Activated CD8-positive, alpha-beta memory T cell treated with anti-CD3 and anti-CD28 coated beads, Interleukin-2, amount 50 U/mL, for 24 hours (primary cell): ENCODE measurements at regions not wholly inside any gene's neighbourhood (a gene's known extent, or its start where the extent isn't known, plus 50 kb on each side); places are given as distances from the start of the nearest gene placed in this dataset.

Experiments used
- DNase-seq: peaks from one replicate; pipeline ENCODE4 v3.0.0-alpha.2; 2020; ENCODE audit errors: extremely low read depth

GRCh38 chr6:99073223-99073622 is 125.5 kb upstream of the FBXL4 start:
- DNase-seq, result no peak

- DNase-seq, result no peak
Observed at GRCh38 chr6:99066044-99066443, 118.3 kb upstream of the FBXL4 start.

GRCh38 chr6:99064834-99065233 is 117.1 kb upstream of the FBXL4 start:
- no peak for DNase-seq

- DNase-seq, result no peak
Observed at GRCh38 chr6:99036672-99037071, 88.9 kb upstream of the FBXL4 start.

GRCh38 chr6:99032396-99032795 is 84.7 kb upstream of the FBXL4 start:
- DNase-seq, result no peak

GRCh38 chr6:99031957-99032356 is 84.2 kb upstream of the FBXL4 start:
- DNase-seq, result no peak

- DNase-seq, result no peak
Observed at GRCh38 chr6:99030915-99031314, 83.2 kb upstream of the FBXL4 start.

GRCh38 chr6:99026135-99026534 is 78.4 kb upstream of the FBXL4 start:
- DNase-seq, result no peak

GRCh38 chr6:99024089-99024488 is 76.3 kb upstream of the FBXL4 start:
- no peak for DNase-seq

GRCh38 chr6:99022039-99022609 is 74.4 kb upstream of the FBXL4 start:
- DNase-seq, result no peak

GRCh38 chr6:99019381-99019780 is 71.6 kb upstream of the FBXL4 start:
- DNase-seq, result no peak

GRCh38 chr6:99017150-99017549 is 69.4 kb upstream of the FBXL4 start:
- DNase-seq, result no peak

- DNase-seq, result no peak
Observed at GRCh38 chr6:99016355-99016754, 68.6 kb upstream of the FBXL4 start.

GRCh38 chr6:99014061-99014460 is 66.3 kb upstream of the FBXL4 start:
- no peak for DNase-seq

- no peak for DNase-seq
Observed at GRCh38 chr6:99013661-99014060, 65.9 kb upstream of the FBXL4 start.

- DNase-seq, result no peak
Observed at GRCh38 chr6:99013145-99013544, 65.4 kb upstream of the FBXL4 start.

- DNase-seq, result no peak
Observed at GRCh38 chr6:99011151-99011550, 63.4 kb upstream of the FBXL4 start.

- no peak for DNase-seq
Observed at GRCh38 chr6:99002831-99003230, 55.1 kb upstream of the FBXL4 start.

GRCh38 chr6:98998103-98998502 is 50.4 kb upstream of the FBXL4 start:
- no peak for DNase-seq
